H9 (cell line): ENCODE measurements at regions not wholly inside any gene's neighbourhood (a gene's known extent, or its start where the extent isn't known, plus 50 kb on each side); places are given as distances from the start of the nearest gene placed in this dataset.

Experiments used
- DNase-seq: peaks from one replicate; pipeline ENCODE4 v3.0.0-alpha.2; 2017
- H2AFZ ChIP-seq: one replicate; pipeline ENCODE4 v1.6.1; 2013; ENCODE audit warnings: mild to moderate bottlenecking, low read length, control low read depth, moderate library complexity
- H2AK5ac ChIP-seq: 2 replicates; pipeline ENCODE4 v1.6.1; 2013; ENCODE audit warnings: low read length, control low read depth, mixed read lengths; ENCODE audit not compliant: insufficient read length
- H2BK120ac ChIP-seq: one replicate; pipeline ENCODE4 v1.6.1; 2013; ENCODE audit warnings: low read depth, mild to moderate bottlenecking, low read length, control low read depth, inconsistent platforms; ENCODE audit not compliant: poor library complexity, severe bottlenecking
- H2BK12ac ChIP-seq: 2 replicates; pipeline ENCODE4 v1.6.1; 2013; ENCODE audit warnings: low read length, control low read depth, mixed read lengths, low read depth; ENCODE audit not compliant: insufficient read length
- H2BK15ac ChIP-seq: 2 replicates; pipeline ENCODE4 v1.6.1; 2013; ENCODE audit warnings: low read depth, low read length, control low read depth
- H2BK20ac ChIP-seq: one replicate; pipeline ENCODE4 v1.6.1; 2013; ENCODE audit warnings: low read depth, mild to moderate bottlenecking, low read length, control low read depth, inconsistent platforms; ENCODE audit not compliant: poor library complexity, severe bottlenecking
- H2BK5ac ChIP-seq: 2 replicates; pipeline ENCODE4 v1.6.1; 2013; ENCODE audit warnings: low read length, control low read depth, mixed read lengths; ENCODE audit not compliant: insufficient read length
- H3K14ac ChIP-seq: 2 replicates; pipeline ENCODE4 v1.6.1; 2013; ENCODE audit warnings: low read length, control low read depth; ENCODE audit not compliant: insufficient read depth
- H3K18ac ChIP-seq: 2 replicates; pipeline ENCODE4 v1.6.1; 2013; ENCODE audit warnings: low read depth, mild to moderate bottlenecking, mixed read lengths, low read length, control low read depth; ENCODE audit not compliant: insufficient read length
- H3K23ac ChIP-seq: 2 replicates; pipeline ENCODE4 v1.6.1; 2013; ENCODE audit warnings: low read length, control low read depth, mixed read lengths, low read depth; ENCODE audit not compliant: insufficient read length
- H3K23me2 ChIP-seq: 2 replicates; pipeline ENCODE4 v1.6.1; 2013; ENCODE audit warnings: low read depth, mild to moderate bottlenecking, mixed read lengths, low read length, control low read depth; ENCODE audit not compliant: insufficient read length, poor library complexity, severe bottlenecking
- H3K27ac ChIP-seq: 2 replicates; pipeline ENCODE4 v1.5.1; 2013; ENCODE audit warnings: low read length, control low read depth, mixed read lengths, low read depth; ENCODE audit not compliant: insufficient read length
- H3K27me3 ChIP-seq: 2 replicates; pipeline ENCODE4 v1.6.1; 2013; ENCODE audit warnings: low read length, control low read depth, inconsistent platforms; ENCODE audit not compliant: insufficient read depth
- H3K4ac ChIP-seq: 2 replicates; pipeline ENCODE4 v1.6.1; 2013; ENCODE audit warnings: low read depth, mild to moderate bottlenecking, control low read depth, inconsistent platforms, low read length, moderate library complexity
- H3K4me1 ChIP-seq: 2 replicates; pipeline ENCODE4 v1.6.1; 2013; ENCODE audit warnings: low read length, control low read depth, inconsistent platforms; ENCODE audit not compliant: insufficient read depth
- H3K4me2 ChIP-seq: 2 replicates; pipeline ENCODE4 v1.6.1; 2013; ENCODE audit warnings: low read length, control low read depth, mixed read lengths; ENCODE audit not compliant: insufficient read length, insufficient read depth
- H3K56ac ChIP-seq: 2 replicates; pipeline ENCODE4 v1.6.1; 2013; ENCODE audit warnings: low read depth, mild to moderate bottlenecking, mixed read lengths, low read length, control low read depth; ENCODE audit not compliant: insufficient read length
- H3K79me1 ChIP-seq: 2 replicates; pipeline ENCODE4 v1.6.1; 2013; ENCODE audit warnings: low read depth, mild to moderate bottlenecking, moderate library complexity, low read length, control low read depth, inconsistent platforms; ENCODE audit not compliant: insufficient read depth, poor library complexity, severe bottlenecking
- H3K79me2 ChIP-seq: 2 replicates; pipeline ENCODE4 v1.6.1; 2013; ENCODE audit warnings: low read length, control low read depth, inconsistent platforms; ENCODE audit not compliant: insufficient read depth
- H3K9ac ChIP-seq: 2 replicates; pipeline ENCODE4 v1.6.1; 2013; ENCODE audit warnings: low read length, control low read depth, mixed read lengths; ENCODE audit not compliant: insufficient read length; ENCODE audit errors: extremely low read depth
- H3K9me3 ChIP-seq: one replicate; pipeline ENCODE4 v1.6.1; 2013; ENCODE audit warnings: low read depth, low read length, inconsistent platforms; ENCODE audit not compliant: control insufficient read depth
- H3T11ph ChIP-seq: one replicate; pipeline ENCODE4 v1.6.1; 2013; ENCODE audit warnings: mild to moderate bottlenecking, low read length, control low read depth, inconsistent platforms
- H4K20me1 ChIP-seq: one replicate; pipeline ENCODE4 v1.6.1; 2013; ENCODE audit not compliant: control insufficient read depth, insufficient read length, insufficient read depth
- H4K5ac ChIP-seq: 2 replicates; pipeline ENCODE4 v1.6.1; 2013; ENCODE audit warnings: low read depth, mild to moderate bottlenecking, mixed read lengths, low read length, control low read depth; ENCODE audit not compliant: insufficient read length
- H4K8ac ChIP-seq: replicated peaks from 2 replicates; pipeline ENCODE4 v1.6.1; 2013; ENCODE audit warnings: low read length, control low read depth, mixed read lengths, low read depth; ENCODE audit not compliant: insufficient read length
- H4K91ac ChIP-seq: 2 replicates; pipeline ENCODE4 v1.6.1; 2013; ENCODE audit warnings: low read depth, mild to moderate bottlenecking, moderate library complexity, mixed read lengths, low read length, control low read depth; ENCODE audit not compliant: insufficient read length
- H3K27ac Mint-ChIP-seq, 3 experiments: 2 replicates in 2 of 3; 3 replicates in 1 of 3; pipeline ENCODE4 v1.8.0; 2020 to 2021; ENCODE audit warnings: mixed read lengths in 3 of 3, mild to moderate bottlenecking in 1 of 3, moderate library complexity in 1 of 3
- H3K27me3 Mint-ChIP-seq: 2 replicates; pipeline ENCODE4 v1.8.0; 2021; ENCODE audit warnings: low read depth, mild to moderate bottlenecking, moderate library complexity, mixed read lengths
- H3K36me3 Mint-ChIP-seq, 3 experiments: 2 replicates in 2 of 3; 3 replicates in 1 of 3; pipeline ENCODE4 v1.8.0; 2020 to 2021; ENCODE audit warnings: low read depth in 3 of 3, mixed read lengths in 3 of 3; ENCODE audit not compliant: insufficient read depth in 1 of 3
- H3K4me1 Mint-ChIP-seq, 2 experiments: 2 replicates each; pipeline ENCODE4 v1.8.0; 2020; ENCODE audit warnings: mixed read lengths in 2 of 2
- H3K4me3 Mint-ChIP-seq, 2 experiments: 2 replicates in 1 of 2; 3 replicates in 1 of 2; pipeline ENCODE4 v1.8.0; 2020 to 2021; ENCODE audit warnings: mild to moderate bottlenecking in 2 of 2, mixed read lengths in 2 of 2, moderate library complexity in 1 of 2
- H3K9me3 Mint-ChIP-seq, 2 experiments: 2 replicates in 1 of 2; 3 replicates in 1 of 2; pipeline ENCODE4 v1.8.0; 2020; ENCODE audit warnings: mild to moderate bottlenecking in 2 of 2, mixed read lengths in 2 of 2, moderate library complexity in 1 of 2
- WGBS: extraction: QIAGEN DNeasy Blood & Tissue Kit; methylation state at CpG from one replicate; pipeline ENCODE4 v1.1.7; 2013; ENCODE audit warnings: missing lambda C conversion rate, low lambda C conversion rate, mixed read lengths; ENCODE audit not compliant: insufficient read length; ENCODE audit errors: extremely low coverage; 5-methylcytosine and 5-hydroxymethylcytosine counted together
- TF ChIP-seq, protein P1 (sequence below): fragments of 200-600 bp; sonication (generic); conservative IDR thresholded peaks from 3 replicates; pipeline ENCODE4 v1.8.0; 2021; ENCODE audit warnings: antibody characterized with exemption, mild to moderate bottlenecking

DNA sequence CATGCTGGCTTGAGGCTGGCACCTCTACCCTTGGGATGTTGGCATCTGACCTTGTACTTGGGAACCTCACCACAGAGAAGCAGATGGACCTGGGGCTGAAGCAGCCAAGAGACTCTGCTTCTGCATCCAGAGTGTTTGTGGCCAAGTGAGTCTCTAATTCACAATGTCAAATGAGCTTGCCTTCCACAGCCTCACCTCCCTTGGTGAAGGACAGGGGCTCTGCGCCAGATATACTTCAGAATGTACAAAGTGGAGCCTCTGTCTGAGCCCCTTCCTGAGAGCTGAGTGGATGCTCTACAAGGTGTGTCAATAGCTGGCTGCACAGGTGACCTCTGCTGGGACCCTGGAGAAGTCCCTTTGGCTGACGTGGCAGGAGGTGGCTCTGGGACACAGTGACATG is 508.9 kb downstream of the CDH26 start:
- no peak overlapping the region for H2BK12ac ChIP-seq
- no peak overlapping the region for H3K27ac Mint-ChIP-seq
- H3K4me1 ChIP-seq = no peaks in the 10 kb centered on the region
- H3K56ac ChIP-seq = no peak overlapping the region
- no peaks in the 10 kb centered on the region for H3K9me3 ChIP-seq
- no peak overlapping the region for H3K23ac ChIP-seq
- TF ChIP-seq, protein P1, sequence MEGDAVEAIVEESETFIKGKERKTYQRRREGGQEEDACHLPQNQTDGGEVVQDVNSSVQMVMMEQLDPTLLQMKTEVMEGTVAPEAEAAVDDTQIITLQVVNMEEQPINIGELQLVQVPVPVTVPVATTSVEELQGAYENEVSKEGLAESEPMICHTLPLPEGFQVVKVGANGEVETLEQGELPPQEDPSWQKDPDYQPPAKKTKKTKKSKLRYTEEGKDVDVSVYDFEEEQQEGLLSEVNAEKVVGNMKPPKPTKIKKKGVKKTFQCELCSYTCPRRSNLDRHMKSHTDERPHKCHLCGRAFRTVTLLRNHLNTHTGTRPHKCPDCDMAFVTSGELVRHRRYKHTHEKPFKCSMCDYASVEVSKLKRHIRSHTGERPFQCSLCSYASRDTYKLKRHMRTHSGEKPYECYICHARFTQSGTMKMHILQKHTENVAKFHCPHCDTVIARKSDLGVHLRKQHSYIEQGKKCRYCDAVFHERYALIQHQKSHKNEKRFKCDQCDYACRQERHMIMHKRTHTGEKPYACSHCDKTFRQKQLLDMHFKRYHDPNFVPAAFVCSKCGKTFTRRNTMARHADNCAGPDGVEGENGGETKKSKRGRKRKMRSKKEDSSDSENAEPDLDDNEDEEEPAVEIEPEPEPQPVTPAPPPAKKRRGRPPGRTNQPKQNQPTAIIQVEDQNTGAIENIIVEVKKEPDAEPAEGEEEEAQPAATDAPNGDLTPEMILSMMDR = no peak
- no peaks in the 10 kb centered on the region for H3K36me3 Mint-ChIP-seq
- no peaks in the 10 kb centered on the region for H3K79me2 ChIP-seq
- WGBS = no CpG with 5 or more reads among the region's 2 CpGs
- no peak overlapping the region for H3T11ph ChIP-seq
- no peak overlapping the region for H2BK20ac ChIP-seq
- no peaks in the 10 kb centered on the region for H3K23me2 ChIP-seq
- H3K18ac ChIP-seq = no peak overlapping the region
- no peak overlapping the region for H3K4me2 ChIP-seq
- H4K91ac ChIP-seq = no peak overlapping the region
- H4K20me1 ChIP-seq = no peaks in the 10 kb centered on the region
- H3K9me3 Mint-ChIP-seq = no peaks in the 10 kb centered on the region
- no peak overlapping the region for H2AFZ ChIP-seq
- no peak for DNase-seq
- no peak overlapping the region for H2BK120ac ChIP-seq
- no peak overlapping the region for H4K8ac ChIP-seq
- peaks cover 10% of the 10 kb centered on the region; the same call in 1 of the 2 replicates for H3K27me3 Mint-ChIP-seq
- no peak overlapping the region for H4K5ac ChIP-seq
- H2AK5ac ChIP-seq = no peak overlapping the region
- H2BK15ac ChIP-seq = no peak overlapping the region
- no peak overlapping the region for H3K14ac ChIP-seq
- no peak overlapping the region for H2BK5ac ChIP-seq
- H3K9ac ChIP-seq = no peak overlapping the region
- no peaks in the 10 kb centered on the region for H3K27me3 ChIP-seq
- H3K4ac ChIP-seq = no peak overlapping the region
- H3K4me1 Mint-ChIP-seq = no peaks in the 10 kb centered on the region; a peak in 1 of 4 replicates
- H3K79me1 ChIP-seq = no peaks in the 10 kb centered on the region
- no peak overlapping the region for H3K4me3 Mint-ChIP-seq
- no peak overlapping the region for H3K27ac ChIP-seq
